RCC 7860 (cell line): ENCODE measurements at regions not wholly inside any gene's neighbourhood (a gene's known extent, or its start where the extent isn't known, plus 50 kb on each side); places are given as distances from the start of the nearest gene placed in this dataset.

Experiments used
- DNase-seq: peaks from one replicate; pipeline ENCODE4 v3.0.0-alpha.2; 2015; ENCODE audit warnings: low spot score
- FAIRE-seq: peaks from 2 replicates; lab custom pipeline; 2012; peaks lifted over from hg19 to GRCh38; lab: Jason Lieb, UNC

GRCh38 chr4:36394352-36394903 lies 113.0 kb downstream of the DTHD1 start:
- DNase-seq (no peak), FAIRE-seq (no peak)

DNA sequence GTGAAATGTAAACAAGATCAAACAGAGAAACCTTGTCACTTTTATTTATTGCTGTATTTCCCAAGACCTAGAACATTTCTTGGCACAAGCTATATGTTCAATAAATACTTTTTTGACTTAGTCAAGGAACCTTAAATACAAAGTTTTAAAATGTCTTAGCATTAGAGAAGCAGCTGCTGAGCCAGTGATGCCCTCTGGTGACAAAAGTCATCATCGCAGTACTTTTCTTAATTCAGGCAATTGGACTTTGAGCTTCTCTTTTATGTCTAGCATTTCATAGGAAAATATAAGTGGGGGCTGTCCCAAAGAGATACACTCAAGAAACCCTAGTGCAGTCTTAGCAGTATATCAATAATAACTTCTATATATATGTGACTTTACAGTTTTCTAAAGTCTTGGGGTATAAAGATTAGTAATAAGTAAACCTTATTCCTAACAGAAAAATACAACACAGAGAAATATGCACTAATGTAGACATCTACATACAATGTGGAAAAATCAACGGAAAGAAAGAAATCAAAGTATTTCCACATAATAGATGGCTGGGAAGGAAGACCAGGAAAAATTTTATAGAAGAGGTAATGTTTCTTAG lies 118.4 kb downstream of the DTHD1 start:
- DNase-seq, result peak; percentile 16
- FAIRE-seq, result peak; percentile 24

- DNase-seq (no peak), FAIRE-seq (no peak)
Measured at GRCh38 chr4:36402008-36402758, 120.8 kb downstream of the DTHD1 start.

- DNase-seq (no peak), FAIRE-seq (no peak)
Measured at GRCh38 chr4:36411338-36411737, 129.9 kb downstream of the DTHD1 start.

GRCh38 chr4:36414248-36414647 lies 132.8 kb downstream of the DTHD1 start:
- FAIRE-seq (no peak), DNase-seq (no peak)

DNA sequence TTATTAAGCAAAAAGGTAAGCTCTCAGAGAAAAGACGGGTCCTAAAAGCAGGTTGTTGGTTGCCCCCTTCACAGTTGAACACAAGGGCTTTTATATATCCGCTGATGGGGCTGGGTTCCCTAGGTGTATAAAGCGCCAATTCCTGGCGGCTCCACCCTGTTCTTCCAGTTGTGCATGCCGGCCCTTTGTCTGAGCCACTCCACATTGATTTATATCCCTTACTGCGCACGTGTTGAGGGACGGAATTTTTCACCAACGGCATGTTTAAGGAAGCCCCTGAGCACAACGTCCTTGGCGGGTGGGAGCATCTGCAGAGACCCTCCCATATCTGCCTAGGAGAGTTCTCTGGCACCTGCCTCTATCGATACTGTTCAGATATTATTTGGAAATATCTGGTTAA lies 135.7 kb downstream of the DTHD1 start:
- no peak for FAIRE-seq

GRCh38 chr4:36420111-36420679 lies 138.8 kb downstream of the DTHD1 start:
- FAIRE-seq (no peak), DNase-seq (no peak)

More for the DNA sequence above, 135.7 kb downstream of the DTHD1 start:
- no peak for DNase-seq

- no peak for DNase-seq
- FAIRE-seq, result no peak
Measured at GRCh38 chr4:36422607-36423006, 141.2 kb downstream of the DTHD1 start.

DNA sequence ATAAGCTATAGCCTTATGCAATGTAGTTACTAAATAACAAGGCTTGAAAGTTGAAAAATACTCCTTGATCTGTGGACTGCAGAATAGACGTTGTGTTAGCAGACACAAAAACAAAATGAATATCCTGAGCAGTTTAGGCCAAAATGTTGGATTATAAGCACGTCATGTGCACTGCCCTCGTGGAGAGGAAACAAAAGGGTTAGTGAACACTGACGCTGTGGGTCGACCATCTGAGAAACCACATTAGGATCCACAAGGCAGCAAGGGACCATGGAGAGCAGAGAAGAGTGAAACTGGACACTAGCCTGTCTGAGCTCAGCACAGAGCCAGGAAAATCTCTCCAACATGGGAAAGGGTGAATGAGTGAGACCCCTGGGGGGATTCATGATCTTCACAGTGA lies 145.3 kb downstream of the DTHD1 start:
- no peak for DNase-seq
- FAIRE-seq, result no peak

DNA sequence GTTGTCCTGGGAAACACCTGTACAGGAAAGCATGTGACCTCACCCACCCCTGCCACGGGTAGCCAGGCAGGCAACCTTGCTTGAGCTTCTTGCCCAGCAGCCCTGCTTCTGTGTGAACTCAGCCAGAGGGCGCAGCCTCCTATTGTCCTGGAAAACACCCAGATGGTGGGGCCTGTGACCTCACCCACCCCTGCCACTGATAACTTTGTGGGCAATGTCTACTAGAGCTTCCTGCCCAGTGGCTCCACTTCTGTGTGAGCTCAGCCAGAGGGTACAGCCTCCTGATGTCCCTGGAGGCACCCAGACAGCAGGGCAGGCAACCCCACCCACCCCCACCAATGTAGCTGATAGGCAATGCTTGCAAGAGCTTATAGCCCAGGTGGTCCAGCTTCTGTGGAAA lies 146.3 kb downstream of the DTHD1 start:
- FAIRE-seq, result no peak
- no peak for DNase-seq

- DNase-seq (no peak), FAIRE-seq (no peak)
Measured at GRCh38 chr4:36432586-36432985, 151.2 kb downstream of the DTHD1 start.

DNA sequence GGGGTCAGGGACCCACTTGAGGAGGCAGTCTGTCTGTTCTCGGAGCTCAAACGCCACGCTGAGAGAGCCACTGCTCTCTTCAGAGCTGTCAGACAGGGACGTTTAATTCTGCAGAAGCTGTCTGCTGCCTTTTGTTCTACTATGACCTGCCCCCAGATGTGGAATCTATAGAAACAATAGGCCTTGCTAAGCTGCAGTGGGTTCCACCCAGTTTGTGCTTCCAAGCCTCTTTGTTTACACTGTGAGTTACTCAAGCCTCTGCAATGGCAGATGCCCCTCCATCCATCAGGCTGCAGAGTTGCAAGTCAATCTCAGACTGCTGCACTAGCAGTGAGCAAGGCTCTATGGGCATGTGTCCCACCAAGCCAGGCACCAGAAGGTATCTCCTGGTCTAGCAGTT lies 158.1 kb downstream of the DTHD1 start:
- no peak for FAIRE-seq
- DNase-seq, result no peak

DNA sequence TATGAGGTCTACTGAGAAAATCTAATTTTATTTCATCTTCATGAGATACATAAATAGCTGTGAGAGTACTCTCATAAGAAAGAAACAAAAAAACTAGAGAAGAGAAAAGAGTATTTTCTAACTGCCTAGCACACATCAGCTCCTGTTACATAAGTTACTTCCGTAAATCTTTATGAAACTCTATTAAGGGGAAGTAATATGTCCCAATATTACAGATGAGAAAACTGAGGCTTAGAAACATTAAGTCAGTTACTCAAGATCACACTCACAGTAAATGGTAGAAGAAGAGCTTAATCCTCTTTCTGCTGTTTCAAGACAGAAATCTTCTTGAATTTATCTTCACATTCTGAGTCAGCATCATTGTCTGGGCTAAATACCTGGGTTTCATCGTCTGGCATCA lies 164.1 kb downstream of the DTHD1 start:
- FAIRE-seq, result no peak
- DNase-seq, result no peak

DNA sequence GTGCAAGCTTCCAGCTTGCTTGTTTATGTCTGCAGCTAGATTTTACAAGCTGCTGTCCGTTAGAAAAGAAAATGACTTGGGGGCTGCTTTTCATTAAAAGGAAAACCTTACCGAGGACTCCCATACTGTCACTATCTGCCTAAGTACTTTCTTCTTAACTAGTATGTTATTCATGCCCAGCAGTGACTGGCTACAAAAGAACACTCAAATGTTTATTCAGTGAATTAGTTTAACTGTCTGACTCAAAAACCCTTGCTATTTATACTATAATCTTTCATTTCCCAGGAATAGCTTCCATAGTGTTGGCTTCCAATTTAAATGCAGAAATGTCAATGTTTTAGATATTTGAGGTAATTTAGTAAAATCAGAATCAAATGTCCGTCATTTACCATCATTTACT lies 164.9 kb downstream of the DTHD1 start:
- FAIRE-seq, result no peak
- DNase-seq, result no peak

GRCh38 chr4:36461344-36461743 lies 179.9 kb downstream of the DTHD1 start:
- DNase-seq (no peak), FAIRE-seq (no peak)

- FAIRE-seq (no peak), DNase-seq (no peak)
Measured at GRCh38 chr4:36467670-36468069, 186.3 kb downstream of the DTHD1 start.

DNA sequence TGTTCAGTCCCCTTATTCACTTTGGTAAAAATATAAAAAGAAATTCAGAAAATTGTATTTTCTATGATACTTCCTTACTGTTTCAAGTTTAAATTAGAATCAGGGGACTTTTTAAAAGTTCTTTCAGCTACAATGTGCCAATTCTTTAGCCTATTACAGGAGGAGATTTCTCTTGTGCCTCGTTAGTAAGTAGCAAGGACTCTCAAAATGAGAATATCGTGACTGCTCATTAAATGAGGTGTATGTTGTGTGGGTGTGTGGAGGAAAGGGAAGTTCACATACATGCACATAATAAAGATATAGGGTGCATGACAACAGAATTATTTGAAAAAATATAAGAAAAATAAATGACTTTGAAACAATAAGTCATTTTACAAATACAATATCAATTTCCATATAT lies 190.5 kb downstream of the DTHD1 start:
- DNase-seq, result no peak
- no peak for FAIRE-seq

DNA sequence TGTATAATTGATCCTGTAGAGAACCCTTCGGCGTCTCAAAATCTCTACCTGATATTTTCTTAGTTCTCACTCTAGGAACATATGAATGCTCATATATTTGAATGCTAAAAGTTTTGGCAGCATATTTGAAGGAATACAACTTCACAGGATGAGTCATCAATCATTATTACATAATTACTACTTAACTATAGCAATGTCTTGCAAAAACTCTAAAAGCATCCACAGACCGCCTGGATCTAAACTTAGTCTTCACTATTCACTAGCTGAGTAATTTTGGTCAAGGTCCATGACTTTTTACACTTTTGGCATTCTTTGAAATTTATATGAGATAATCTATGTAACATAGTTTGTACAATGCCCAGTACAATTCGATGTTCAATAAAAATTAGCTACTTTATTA lies 194.7 kb downstream of the DTHD1 start:
- FAIRE-seq (no peak), DNase-seq (no peak)

DNA sequence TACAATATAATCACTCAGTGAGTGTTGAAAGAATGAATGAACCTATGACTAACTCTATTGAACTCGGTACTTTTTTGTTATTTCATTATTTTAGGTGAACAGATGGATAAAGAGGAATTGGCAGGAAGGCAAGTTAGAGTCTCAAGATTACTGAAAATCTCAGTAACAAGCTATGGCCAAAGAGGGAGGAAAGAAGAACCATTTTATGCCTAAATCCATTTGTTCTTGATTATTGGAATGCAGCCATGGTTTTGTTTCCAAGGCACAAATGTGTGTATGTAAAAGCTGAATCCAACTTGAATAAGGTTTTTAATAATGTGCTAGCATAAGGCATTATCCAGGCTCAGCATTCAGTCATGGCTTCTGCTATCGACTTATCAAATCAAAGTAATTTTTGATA lies 196.4 kb downstream of the DTHD1 start:
- FAIRE-seq (no peak), DNase-seq (no peak)

GRCh38 chr4:36485885-36486284 lies 204.5 kb downstream of the DTHD1 start:
- FAIRE-seq (no peak), DNase-seq (no peak)

- DNase-seq (no peak), FAIRE-seq (no peak)
Measured at GRCh38 chr4:36489798-36490197, 208.4 kb downstream of the DTHD1 start.

- FAIRE-seq, result no peak
Measured at GRCh38 chr4:36492041-36492440, 210.6 kb downstream of the DTHD1 start.

More at GRCh38 chr4:36492041-36492440, 210.6 kb downstream of the DTHD1 start:
- no peak for DNase-seq
